ENCODE measurements at regions not wholly inside any gene's neighbourhood (a gene's known extent, or its start where the extent isn't known, plus 50 kb on each side); places are given as distances from the start of the nearest gene placed in this dataset.

GRCh38 chr15:73813589-73813988 lies 59.8 kb upstream of the TBC1D21 start:
- H3K36me3 Mint-ChIP-seq (ENCODE audit: insufficient read depth, unreplicated experiment), result no peaks in the 10 kb centered on the region

GRCh38 chr15:73818308-73818985 lies 54.9 kb upstream of the TBC1D21 start:
- H3K9me3 ChIP-seq, result no peaks in the 10 kb centered on the region

More at GRCh38 chr15:73813589-73813988, 59.8 kb upstream of the TBC1D21 start:
- Mint-ChIP-seq H3K4me3 (ENCODE audit: unreplicated experiment) (no peak overlapping the region), H3K27ac (ENCODE audit: unreplicated experiment) (no peak overlapping the region), H3K27me3 (ENCODE audit: insufficient read depth, unreplicated experiment) (peaks cover 2% of the 10 kb centered on the region), H3K9me3 (ENCODE audit: unreplicated experiment) (no peaks in the 10 kb centered on the region), H3K4me1 (ENCODE audit: low read depth, unreplicated experiment) (no peaks in the 10 kb centered on the region)
- Histone ChIP-seq H3K27me3 (replicated peaks; ENCODE audit: control insufficient read depth, insufficient read depth, low read length) (no peaks in the 10 kb centered on the region; the same call in none of the 2 replicates), H3K4me3 (ENCODE audit: low read depth, low read length) (no peak overlapping the region), H3K36me3 (ENCODE audit: control insufficient read depth, insufficient read depth, low read length) (no peaks in the 10 kb centered on the region), H3K9me3 (no peaks in the 10 kb centered on the region), H3K4me1 (no peaks in the 10 kb centered on the region)
- TF ChIP-seq CTCF (IDR thresholded peaks at IDR 0.05; ENCODE audit: insufficient read depth in 1 of 2, low read depth in 1 of 2, low read length in 1 of 2, severe bottlenecking in 1 of 2, unreplicated experiment in 1 of 2), result no peak
- CTCF ChIA-PET, result no interaction called here
- intact Hi-C loops (cut with micrococcal nuclease; ENCODE audit: unreplicated experiment), result no loop called here
- DNase-seq, result no peak
- POLR2A ChIA-PET, result no interaction called here
- no TSS peak for BruUV-seq (replicated peaks)

GRCh38 chr15:73821181-73821580 lies 52.2 kb upstream of the TBC1D21 start:
- Mint-ChIP-seq H3K36me3 (ENCODE audit: insufficient read depth, unreplicated experiment) (no peaks in the 10 kb centered on the region), H3K27ac (ENCODE audit: unreplicated experiment) (no peak overlapping the region), H3K9me3 (ENCODE audit: unreplicated experiment) (no peaks in the 10 kb centered on the region), H3K4me1 (ENCODE audit: low read depth, unreplicated experiment) (no peaks in the 10 kb centered on the region), H3K4me3 (ENCODE audit: unreplicated experiment) (no peak overlapping the region), H3K27me3 (ENCODE audit: insufficient read depth, unreplicated experiment) (peaks cover 13% of the 10 kb centered on the region)
- CTCF ChIA-PET, result no interaction called here
- Histone ChIP-seq H3K27me3 (replicated peaks; ENCODE audit: control insufficient read depth, insufficient read depth, low read length) (no peaks in the 10 kb centered on the region; the same call in 1 of the 2 replicates), H3K4me1 (no peaks in the 10 kb centered on the region), H3K36me3 (ENCODE audit: control insufficient read depth, insufficient read depth, low read length) (no peaks in the 10 kb centered on the region), H3K9me3 (no peaks in the 10 kb centered on the region), H3K4me3 (ENCODE audit: low read depth, low read length) (no peak overlapping the region)
- no peak for DNase-seq
- POLR2A ChIA-PET, result no interaction called here
- BruUV-seq (replicated peaks), result no TSS peak
- intact Hi-C loops (cut with micrococcal nuclease; ENCODE audit: unreplicated experiment), result no loop called here
- TF ChIP-seq CTCF (IDR thresholded peaks at IDR 0.05; ENCODE audit: insufficient read depth in 1 of 2, low read depth in 1 of 2, low read length in 1 of 2, severe bottlenecking in 1 of 2, unreplicated experiment in 1 of 2), result no peak

More at GRCh38 chr15:73818308-73818985, 54.9 kb upstream of the TBC1D21 start:
- intact Hi-C loops (cut with micrococcal nuclease; ENCODE audit: unreplicated experiment), result no loop called here
- ChIA-PET POLR2A (no interaction called here), CTCF (no interaction called here)
- Mint-ChIP-seq H3K27ac (ENCODE audit: unreplicated experiment) (no peak overlapping the region), H3K4me3 (ENCODE audit: unreplicated experiment) (no peak overlapping the region), H3K4me1 (ENCODE audit: low read depth, unreplicated experiment) (no peaks in the 10 kb centered on the region), H3K9me3 (ENCODE audit: unreplicated experiment) (no peaks in the 10 kb centered on the region), H3K27me3 (ENCODE audit: insufficient read depth, unreplicated experiment) (peaks cover 13% of the 10 kb centered on the region), H3K36me3 (ENCODE audit: insufficient read depth, unreplicated experiment) (no peaks in the 10 kb centered on the region)
- H3K4me3 ChIP-seq (ENCODE audit: low read depth, low read length), result no peak overlapping the region
- no peaks in the 10 kb centered on the region for H3K36me3 ChIP-seq (ENCODE audit: control insufficient read depth, insufficient read depth, low read length)
- no peaks in the 10 kb centered on the region for H3K4me1 ChIP-seq
- BruUV-seq (replicated peaks), result no TSS peak
- no peak for DNase-seq
- TF ChIP-seq CTCF (IDR thresholded peaks at IDR 0.05; ENCODE audit: insufficient read depth in 1 of 2, low read depth in 1 of 2, low read length in 1 of 2, severe bottlenecking in 1 of 2, unreplicated experiment in 1 of 2), result no peak
- no peaks in the 10 kb centered on the region; the same call in 1 of the 2 replicates for H3K27me3 ChIP-seq (replicated peaks; ENCODE audit: control insufficient read depth, insufficient read depth, low read length)

Measured in Caco-2 (cell line).